HG03565 (cell line): ENCODE measurements at regions not wholly inside any gene's neighbourhood (a gene's known extent, or its start where the extent isn't known, plus 50 kb on each side); places are given as distances from the start of the nearest gene placed in this dataset.

Experiments used
- ATAC-seq: cut with Tn5 transposase; IDR thresholded peaks from one replicate; pipeline ENCODE4 v1.9.1; 2021; ENCODE audit warnings: mild to moderate bottlenecking, moderate library complexity; ENCODE audit not compliant: unreplicated experiment

- ATAC-seq, result no peak
These were observed 431.2 kb upstream of the ADAMTS9 start for GRCh38 chr3:65118912-65119499.

GRCh38 chr3:65114041-65114440 is 426.2 kb upstream of the ADAMTS9 start:
- ATAC-seq, result no peak

- ATAC-seq, result no peak
These were observed 425.0 kb upstream of the ADAMTS9 start for GRCh38 chr3:65112751-65113300.

- ATAC-seq, result no peak
These were observed 422.9 kb upstream of the ADAMTS9 start for GRCh38 chr3:65110661-65111060.

- ATAC-seq, result no peak
These were observed 422.2 kb upstream of the ADAMTS9 start for GRCh38 chr3:65109966-65110500.

GRCh38 chr3:65107174-65107573 is 419.4 kb upstream of the ADAMTS9 start:
- no peak for ATAC-seq

- ATAC-seq, result no peak
These were observed 413.6 kb upstream of the ADAMTS9 start for GRCh38 chr3:65101450-65101849.

- no peak for ATAC-seq
These were observed 410.6 kb upstream of the ADAMTS9 start for GRCh38 chr3:65098400-65098799.

- no peak for ATAC-seq
These were observed 408.4 kb upstream of the ADAMTS9 start for GRCh38 chr3:65096110-65096745.

GRCh38 chr3:65094723-65095122 is 406.9 kb upstream of the ADAMTS9 start:
- ATAC-seq, result no peak

GRCh38 chr3:65093641-65094040 is 405.8 kb upstream of the ADAMTS9 start:
- ATAC-seq, result no peak

GRCh38 chr3:65091565-65091964 is 403.8 kb upstream of the ADAMTS9 start:
- ATAC-seq, result no peak

GRCh38 chr3:65083240-65083639 is 395.4 kb upstream of the ADAMTS9 start:
- ATAC-seq, result no peak

GRCh38 chr3:65081536-65081935 is 393.7 kb upstream of the ADAMTS9 start:
- no peak for ATAC-seq

GRCh38 chr3:65080432-65080831 is 392.6 kb upstream of the ADAMTS9 start:
- ATAC-seq, result no peak

GRCh38 chr3:65079560-65079959 is 391.8 kb upstream of the ADAMTS9 start:
- no peak for ATAC-seq

GRCh38 chr3:65078748-65079147 is 390.9 kb upstream of the ADAMTS9 start:
- ATAC-seq, result no peak

GRCh38 chr3:65077124-65077523 is 389.3 kb upstream of the ADAMTS9 start:
- no peak for ATAC-seq

- no peak for ATAC-seq
These were observed 383.2 kb upstream of the ADAMTS9 start for GRCh38 chr3:65070968-65071367.

- no peak for ATAC-seq
These were observed 373.1 kb upstream of the ADAMTS9 start for GRCh38 chr3:65060904-65061303.

- no peak for ATAC-seq
These were observed 364.3 kb upstream of the ADAMTS9 start for GRCh38 chr3:65052101-65052500.

- no peak for ATAC-seq
These were observed 360.4 kb upstream of the ADAMTS9 start for GRCh38 chr3:65048151-65048550.
